Ovary (tissue), 7 donors: ENCODE measurements at regions not wholly inside any gene's neighbourhood (a gene's known extent, or its start where the extent isn't known, plus 50 kb on each side); places are given as distances from the start of the nearest gene placed in this dataset.

Experiments used
- DNase-seq, 5 donors: peaks; one replicate each; pipeline ENCODE4 v3.0.0-alpha.2; 2019 to 2020
- H3K27ac ChIP-seq, 2 donors: fragments of 200-600 bp; one replicate each; pipeline versions ENCODE4 v1.5.1 to v1.8.0; 2019 to 2022
- H3K27me3 ChIP-seq: fragments of 200-600 bp; one replicate; pipeline ENCODE4 v1.8.0; 2022
- H3K36me3 ChIP-seq: fragments of 200-600 bp; sonication (generic); one replicate; pipeline ENCODE4 v1.5.1; 2019
- H3K4me1 ChIP-seq: one replicate; pipeline ENCODE4 v1.8.1; 2013; ENCODE audit warnings: mild to moderate bottlenecking, moderate library complexity; ENCODE audit not compliant: insufficient read depth
- H3K4me3 ChIP-seq: fragments of 200-600 bp; sonication (generic); one replicate; pipeline ENCODE4 v1.5.1; 2017
- H3K9me3 ChIP-seq, 2 donors: fragments of 200-600 bp in 1 of 2; sonication (generic) in 1 of 2; one replicate each; pipeline versions ENCODE4 v1.5.1 to v1.8.1; 2013 to 2019; ENCODE audit warnings: mild to moderate bottlenecking in 1 of 2, moderate library complexity in 1 of 2
- EP300 ChIP-seq: sonication (generic); formaldehyde crosslinking; IDR thresholded peaks from one replicate; pipeline ENCODE4 v1.6.1; 2017; ENCODE audit warnings: antibody characterized with exemption
- POLR2A ChIP-seq: fragments of 450-650 bp; IDR thresholded peaks from one replicate; pipeline ENCODE4 v1.6.1; 2017; ENCODE audit warnings: antibody characterized with exemption, mild to moderate bottlenecking, moderate library complexity
- WGBS, 3 donors: extraction: QIAGEN DNeasy Blood & Tissue Kit in 1 of 3; methylation state at CpG; one replicate each; pipeline versions ENCODE4 v1.1.5 to v1.1.7; 2013 to 2017; 5-methylcytosine and 5-hydroxymethylcytosine counted together
- intact Hi-C, 4 donors: fragments of 100-400 bp; cut with DNase I; formaldehyde crosslinking; loops; one replicate each; pipeline versions ENCODE4 v1.11.0 to v1.15.1; 2022 to 2023
- TF ChIP-seq, protein P1 (sequence below), 3 donors: fragments of 450-650 bp in 2 of 3; fragments of 200-600 bp in 1 of 3; IDR thresholded peaks; one replicate each; pipeline versions ENCODE4 v1.5.1 to v1.8.0; 2016 to 2022; ENCODE audit warnings: antibody characterized with exemption in 3 of 3, mild to moderate bottlenecking in 1 of 3
- donor health status: DM: no; HTN: no; CAD: no; lungs with moderate emphysema.
- donor health status: DM: no; HTN: no; CAD: no.
- donor health status: Bipolar disorder and iron deficiency.
- donor health status: DM: no; HTN: no; CAD: no.
- donor health status: DM: yes; HTN: yes; CAD: no.

GRCh38 chr1:192439373-192440025 is 122.7 kb downstream of the RGS21 start:
- intact Hi-C loops: no loop called here
- no peaks in the 10 kb centered on the region for H3K36me3 ChIP-seq
- H3K4me3 ChIP-seq: no peak overlapping the region
- H3K27me3 ChIP-seq: no peaks in the 10 kb centered on the region
- no peaks in the 10 kb centered on the region for H3K4me1 ChIP-seq
- WGBS, 3 donors: 79 to 82% (median 81%) methylated on average over 6 of the region's 6 CpGs
- no peak for TF ChIP-seq POLR2A
- TF ChIP-seq EP300: no peak
- H3K27ac ChIP-seq: no peak overlapping the region
- DNase-seq: no peak
- no peaks in the 10 kb centered on the region for H3K9me3 ChIP-seq

GRCh38 chr1:192441492-192441891 is 124.7 kb downstream of the RGS21 start:
- 77 to 80% (median 78%) methylated on average over 3 of the region's 3 CpGs for WGBS, 3 donors
- Histone ChIP-seq H3K27me3 (no peaks in the 10 kb centered on the region), H3K4me3 (no peak overlapping the region), H3K9me3 (no peaks in the 10 kb centered on the region), H3K36me3 (no peaks in the 10 kb centered on the region), H3K27ac (no peak overlapping the region), H3K4me1 (no peaks in the 10 kb centered on the region)
- no peak for DNase-seq
- intact Hi-C loops: no loop called here
- no peak for TF ChIP-seq EP300
- no peak for TF ChIP-seq POLR2A
- TF ChIP-seq, protein P1, sequence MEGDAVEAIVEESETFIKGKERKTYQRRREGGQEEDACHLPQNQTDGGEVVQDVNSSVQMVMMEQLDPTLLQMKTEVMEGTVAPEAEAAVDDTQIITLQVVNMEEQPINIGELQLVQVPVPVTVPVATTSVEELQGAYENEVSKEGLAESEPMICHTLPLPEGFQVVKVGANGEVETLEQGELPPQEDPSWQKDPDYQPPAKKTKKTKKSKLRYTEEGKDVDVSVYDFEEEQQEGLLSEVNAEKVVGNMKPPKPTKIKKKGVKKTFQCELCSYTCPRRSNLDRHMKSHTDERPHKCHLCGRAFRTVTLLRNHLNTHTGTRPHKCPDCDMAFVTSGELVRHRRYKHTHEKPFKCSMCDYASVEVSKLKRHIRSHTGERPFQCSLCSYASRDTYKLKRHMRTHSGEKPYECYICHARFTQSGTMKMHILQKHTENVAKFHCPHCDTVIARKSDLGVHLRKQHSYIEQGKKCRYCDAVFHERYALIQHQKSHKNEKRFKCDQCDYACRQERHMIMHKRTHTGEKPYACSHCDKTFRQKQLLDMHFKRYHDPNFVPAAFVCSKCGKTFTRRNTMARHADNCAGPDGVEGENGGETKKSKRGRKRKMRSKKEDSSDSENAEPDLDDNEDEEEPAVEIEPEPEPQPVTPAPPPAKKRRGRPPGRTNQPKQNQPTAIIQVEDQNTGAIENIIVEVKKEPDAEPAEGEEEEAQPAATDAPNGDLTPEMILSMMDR (IDR thresholded peaks at IDR 0.05): no peak

- Histone ChIP-seq H3K4me1 (no peaks in the 10 kb centered on the region), H3K36me3 (no peaks in the 10 kb centered on the region), H3K27ac (no peak overlapping the region), H3K4me3 (no peak overlapping the region), H3K27me3 (no peaks in the 10 kb centered on the region), H3K9me3 (no peaks in the 10 kb centered on the region)
- no peak for DNase-seq
- TF ChIP-seq, protein P1 (IDR thresholded peaks at IDR 0.05): no peak
- TF ChIP-seq POLR2A: no peak
- TF ChIP-seq EP300: no peak
- WGBS, 3 donors: 32 to 38% (median 35%) methylated on average over 2 of the region's 2 CpGs
- intact Hi-C loops: no loop called here
Measured at GRCh38 chr1:192442736-192443135, 125.9 kb downstream of the RGS21 start.

GRCh38 chr1:192443616-192444015 is 126.8 kb downstream of the RGS21 start:
- no peak overlapping the region for H3K4me3 ChIP-seq
- H3K9me3 ChIP-seq: no peaks in the 10 kb centered on the region
- no peak overlapping the region for H3K27ac ChIP-seq
- DNase-seq: no peak
- TF ChIP-seq EP300: no peak
- H3K36me3 ChIP-seq: no peaks in the 10 kb centered on the region
- H3K27me3 ChIP-seq: no peaks in the 10 kb centered on the region
- H3K4me1 ChIP-seq: no peaks in the 10 kb centered on the region
- intact Hi-C loops: no loop called here

- Histone ChIP-seq H3K27ac (no peak overlapping the region), H3K27me3 (no peaks in the 10 kb centered on the region), H3K4me1 (no peaks in the 10 kb centered on the region), H3K36me3 (no peaks in the 10 kb centered on the region), H3K9me3 (no peaks in the 10 kb centered on the region), H3K4me3 (no peak overlapping the region)
- intact Hi-C loops: no loop called here
- TF ChIP-seq EP300 (no peak), POLR2A (no peak)
- TF ChIP-seq, protein P1 (IDR thresholded peaks at IDR 0.05): no peak
- DNase-seq: no peak
- WGBS, 3 donors: 76 to 83% (median 76%) methylated on average over 2 of the region's 2 CpGs
Measured at GRCh38 chr1:192445241-192445640, 128.4 kb downstream of the RGS21 start.
